ENCODE measurements at regions not wholly inside any gene's neighbourhood (a gene's known extent, or its start where the extent isn't known, plus 50 kb on each side); places are given as distances from the start of the nearest gene placed in this dataset.
A peak's percentile ranks its signal among the peaks of the same experiment; 100 is the strongest.

- no TSS peak for BruUV-seq (replicated peaks)
- ChIA-PET RAD21 (ENCODE audit: low non-redundant PET in 1 of 2, low total read pairs in 2 of 2, uncharacterized antibody in 2 of 2, unreplicated experiment in 2 of 2) (interaction anchor here in 1 of 2 experiments (0.5 to 1.3 kb wide), 2 partner anchors 29 to 30 kb away, joined by 3 to 4 read pairs; no protein-coding TSS in a partner anchor), CTCF (interaction anchor here (1.1 to 1.6 kb wide), 2 partner anchors 27 to 178 kb away, joined by 5 to 6 read pairs; partner anchors contain the start of gene TOR2A), POLR2A (interaction anchor here (2.2 to 2.6 kb wide), 2 partner anchors 10 to 21 kb away, joined by 4 to 14 read pairs; no protein-coding TSS in a partner anchor)
- H3K9me2 ChIP-seq (ENCODE audit: insufficient read depth): no peaks in the 10 kb centered on the region
- no peak overlapping the region for H2AFZ ChIP-seq (ENCODE audit: low read depth, low read length, poor library complexity, severe bottlenecking)
- H3K9me3 ChIP-seq (ENCODE audit: control insufficient read depth in 1 of 2, insufficient read depth in 1 of 2, low read depth in 1 of 2, low read length in 2 of 2): no peaks in the 10 kb centered on the region
- TF ChIP-seq EZH2phosphoT487 (IDR thresholded peaks at IDR 0.05; ENCODE audit: borderline replicate concordance): no peak
- TF ChIP-seq, protein P1, sequence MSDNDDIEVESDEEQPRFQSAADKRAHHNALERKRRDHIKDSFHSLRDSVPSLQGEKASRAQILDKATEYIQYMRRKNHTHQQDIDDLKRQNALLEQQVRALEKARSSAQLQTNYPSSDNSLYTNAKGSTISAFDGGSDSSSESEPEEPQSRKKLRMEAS (IDR thresholded peaks at IDR 0.05): no peak
- no peak for TF ChIP-seq ZFX (IDR thresholded peaks at IDR 0.05)
- TF ChIP-seq CBX3 (IDR thresholded peaks at IDR 0.05; ENCODE audit: low read depth): no peak
- TF ChIP-seq, protein P2, sequence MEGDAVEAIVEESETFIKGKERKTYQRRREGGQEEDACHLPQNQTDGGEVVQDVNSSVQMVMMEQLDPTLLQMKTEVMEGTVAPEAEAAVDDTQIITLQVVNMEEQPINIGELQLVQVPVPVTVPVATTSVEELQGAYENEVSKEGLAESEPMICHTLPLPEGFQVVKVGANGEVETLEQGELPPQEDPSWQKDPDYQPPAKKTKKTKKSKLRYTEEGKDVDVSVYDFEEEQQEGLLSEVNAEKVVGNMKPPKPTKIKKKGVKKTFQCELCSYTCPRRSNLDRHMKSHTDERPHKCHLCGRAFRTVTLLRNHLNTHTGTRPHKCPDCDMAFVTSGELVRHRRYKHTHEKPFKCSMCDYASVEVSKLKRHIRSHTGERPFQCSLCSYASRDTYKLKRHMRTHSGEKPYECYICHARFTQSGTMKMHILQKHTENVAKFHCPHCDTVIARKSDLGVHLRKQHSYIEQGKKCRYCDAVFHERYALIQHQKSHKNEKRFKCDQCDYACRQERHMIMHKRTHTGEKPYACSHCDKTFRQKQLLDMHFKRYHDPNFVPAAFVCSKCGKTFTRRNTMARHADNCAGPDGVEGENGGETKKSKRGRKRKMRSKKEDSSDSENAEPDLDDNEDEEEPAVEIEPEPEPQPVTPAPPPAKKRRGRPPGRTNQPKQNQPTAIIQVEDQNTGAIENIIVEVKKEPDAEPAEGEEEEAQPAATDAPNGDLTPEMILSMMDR (IDR thresholded peaks at IDR 0.05 in 2 of 3, conservative IDR thresholded peaks at IDR 0.05 in 1 of 3; ENCODE audit: borderline replicate concordance in 1 of 3, insufficient read depth in 1 of 3, low read depth in 2 of 3, low read length in 2 of 3): no peak
- no peak for TF ChIP-seq POLR2AphosphoS5 (IDR thresholded peaks at IDR 0.05; ENCODE audit: low read depth, low read length)
- TF ChIP-seq TCF7L2 (IDR thresholded peaks at IDR 0.05; ENCODE audit: borderline replicate concordance, extremely low read depth, insufficient read depth, insufficient read length): no peak
- TF ChIP-seq EZH2 (IDR thresholded peaks at IDR 0.05): no peak
- no peak for TF ChIP-seq ZNF274 (IDR thresholded peaks at IDR 0.05; ENCODE audit: low read depth, low read length)
- TF ChIP-seq RAD21 (IDR thresholded peaks at IDR 0.05; ENCODE audit: low read depth): no peak
- TF ChIP-seq CEBPB (IDR thresholded peaks at IDR 0.05; ENCODE audit: low read depth): no peak
- no peak for TF ChIP-seq ELF1 (IDR thresholded peaks at IDR 0.05; ENCODE audit: borderline replicate concordance, low read depth)
- DNase-seq (ENCODE audit: low read depth, low spot score) (no peak), ATAC-seq (no peak)
- H3K4me3 ChIP-seq (replicated peaks in 1 of 2; ENCODE audit: low read depth in 1 of 2, low read length in 2 of 2): no peak overlapping the region
- H3K27me3 ChIP-seq (ENCODE audit: insufficient read depth, low read length): no peaks in the 10 kb centered on the region
- H4K20me1 ChIP-seq (ENCODE audit: insufficient read depth): no peaks in the 10 kb centered on the region
- peaks cover 96% of the 10 kb centered on the region for H3K79me2 ChIP-seq (ENCODE audit: insufficient read depth, low read length)
- peak overlapping the region; percentile 79 for H3K27ac ChIP-seq (ENCODE audit: low read depth, low read length)
- H3K36me3 ChIP-seq (ENCODE audit: control insufficient read depth in 1 of 2, insufficient read depth in 2 of 2, low read length in 2 of 2): peaks cover 2 to 27% of the 10 kb centered on the region in 2 experiments; a peak in 2 of 4 replicates
- H3K9ac ChIP-seq (ENCODE audit: low read length): peak overlapping the region; percentile 32
- peaks cover 74 to 87% of the 10 kb centered on the region in 2 experiments for H3K4me1 ChIP-seq (ENCODE audit: control insufficient read depth in 1 of 2, insufficient read depth in 2 of 2, low read length in 2 of 2)
- H3K4me2 ChIP-seq (ENCODE audit: low read length): peak overlapping the region; percentile 65
- intact Hi-C loops (cut with micrococcal nuclease): no loop called here
These were observed 54.6 kb upstream of the STXBP1 start for GRCh38 chr9:127557466-127557869.
